ENCODE measurements at regions not wholly inside any gene's neighbourhood (a gene's known extent, or its start where the extent isn't known, plus 50 kb on each side); places are given as distances from the start of the nearest gene placed in this dataset.

GRCh38 chr1:29397256-29397590 is 160.9 kb downstream of the PTPRU start:
- TF ChIP-seq RAD21 (conservative IDR thresholded peaks at IDR 0.05 in 1 of 2, IDR thresholded peaks at IDR 0.05 in 1 of 2): no peak
- TF ChIP-seq CBX8 (IDR thresholded peaks at IDR 0.05): no peak
- TF ChIP-seq, protein P1, sequence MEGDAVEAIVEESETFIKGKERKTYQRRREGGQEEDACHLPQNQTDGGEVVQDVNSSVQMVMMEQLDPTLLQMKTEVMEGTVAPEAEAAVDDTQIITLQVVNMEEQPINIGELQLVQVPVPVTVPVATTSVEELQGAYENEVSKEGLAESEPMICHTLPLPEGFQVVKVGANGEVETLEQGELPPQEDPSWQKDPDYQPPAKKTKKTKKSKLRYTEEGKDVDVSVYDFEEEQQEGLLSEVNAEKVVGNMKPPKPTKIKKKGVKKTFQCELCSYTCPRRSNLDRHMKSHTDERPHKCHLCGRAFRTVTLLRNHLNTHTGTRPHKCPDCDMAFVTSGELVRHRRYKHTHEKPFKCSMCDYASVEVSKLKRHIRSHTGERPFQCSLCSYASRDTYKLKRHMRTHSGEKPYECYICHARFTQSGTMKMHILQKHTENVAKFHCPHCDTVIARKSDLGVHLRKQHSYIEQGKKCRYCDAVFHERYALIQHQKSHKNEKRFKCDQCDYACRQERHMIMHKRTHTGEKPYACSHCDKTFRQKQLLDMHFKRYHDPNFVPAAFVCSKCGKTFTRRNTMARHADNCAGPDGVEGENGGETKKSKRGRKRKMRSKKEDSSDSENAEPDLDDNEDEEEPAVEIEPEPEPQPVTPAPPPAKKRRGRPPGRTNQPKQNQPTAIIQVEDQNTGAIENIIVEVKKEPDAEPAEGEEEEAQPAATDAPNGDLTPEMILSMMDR (IDR thresholded peaks at IDR 0.05): no peak
